Fibroblast of villous mesenchyme (primary cell): ENCODE measurements at regions not wholly inside any gene's neighbourhood (a gene's known extent, or its start where the extent isn't known, plus 50 kb on each side); places are given as distances from the start of the nearest gene placed in this dataset.
A peak's percentile ranks its signal among the peaks of the same experiment; 100 is the strongest.

Experiments
- DNase-seq: peaks from one replicate; pipeline ENCODE4 v3.0.0-alpha.2; 2010; ENCODE audit warnings: low read depth
- H3K4me3 ChIP-seq: 2 replicates; pipeline ENCODE4 v1.5.1; 2011; ENCODE audit warnings: low read depth, mild to moderate bottlenecking, low read length
- TF ChIP-seq, protein P1 (sequence below): IDR thresholded peaks from 2 replicates; pipeline ENCODE4 v1.5.1; 2012; ENCODE audit warnings: low read depth, mild to moderate bottlenecking, low read length; ENCODE audit not compliant: insufficient read depth

DNA sequence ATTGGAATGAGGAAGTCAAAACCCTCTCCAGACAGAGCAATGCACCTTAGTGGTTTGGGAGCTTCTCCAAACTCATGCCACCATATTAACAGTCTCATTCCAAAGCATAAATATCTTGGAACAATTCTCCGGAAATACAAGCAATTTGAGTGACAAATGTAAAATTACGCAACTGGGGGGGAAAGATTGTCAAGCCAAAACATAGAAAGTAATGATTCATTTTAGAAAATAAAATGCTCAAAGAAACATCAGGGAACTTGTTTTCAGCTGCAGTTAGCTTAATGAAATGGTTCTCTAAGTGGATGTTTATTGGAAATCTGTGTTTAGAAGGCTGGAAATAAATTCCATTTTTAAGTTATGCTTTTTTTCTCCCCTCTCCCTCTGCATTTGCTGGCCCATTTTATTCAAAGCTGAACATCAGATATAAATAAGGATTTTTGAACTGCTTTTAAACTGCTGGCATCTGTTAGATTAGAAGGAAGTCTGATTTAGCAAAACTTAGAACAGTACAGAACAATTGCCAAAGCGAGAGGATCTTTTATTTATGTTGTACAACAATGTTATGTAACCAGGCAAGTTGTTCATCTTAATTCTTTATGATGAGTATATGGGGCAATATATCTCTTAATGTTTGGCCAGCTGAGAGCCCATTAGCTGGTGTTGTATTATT, 551.9 kb downstream of the PRELID2 start:
- no peak overlapping the region for H3K4me3 ChIP-seq
- TF ChIP-seq, protein P1, sequence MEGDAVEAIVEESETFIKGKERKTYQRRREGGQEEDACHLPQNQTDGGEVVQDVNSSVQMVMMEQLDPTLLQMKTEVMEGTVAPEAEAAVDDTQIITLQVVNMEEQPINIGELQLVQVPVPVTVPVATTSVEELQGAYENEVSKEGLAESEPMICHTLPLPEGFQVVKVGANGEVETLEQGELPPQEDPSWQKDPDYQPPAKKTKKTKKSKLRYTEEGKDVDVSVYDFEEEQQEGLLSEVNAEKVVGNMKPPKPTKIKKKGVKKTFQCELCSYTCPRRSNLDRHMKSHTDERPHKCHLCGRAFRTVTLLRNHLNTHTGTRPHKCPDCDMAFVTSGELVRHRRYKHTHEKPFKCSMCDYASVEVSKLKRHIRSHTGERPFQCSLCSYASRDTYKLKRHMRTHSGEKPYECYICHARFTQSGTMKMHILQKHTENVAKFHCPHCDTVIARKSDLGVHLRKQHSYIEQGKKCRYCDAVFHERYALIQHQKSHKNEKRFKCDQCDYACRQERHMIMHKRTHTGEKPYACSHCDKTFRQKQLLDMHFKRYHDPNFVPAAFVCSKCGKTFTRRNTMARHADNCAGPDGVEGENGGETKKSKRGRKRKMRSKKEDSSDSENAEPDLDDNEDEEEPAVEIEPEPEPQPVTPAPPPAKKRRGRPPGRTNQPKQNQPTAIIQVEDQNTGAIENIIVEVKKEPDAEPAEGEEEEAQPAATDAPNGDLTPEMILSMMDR = no peak
- no peak for DNase-seq

DNA sequence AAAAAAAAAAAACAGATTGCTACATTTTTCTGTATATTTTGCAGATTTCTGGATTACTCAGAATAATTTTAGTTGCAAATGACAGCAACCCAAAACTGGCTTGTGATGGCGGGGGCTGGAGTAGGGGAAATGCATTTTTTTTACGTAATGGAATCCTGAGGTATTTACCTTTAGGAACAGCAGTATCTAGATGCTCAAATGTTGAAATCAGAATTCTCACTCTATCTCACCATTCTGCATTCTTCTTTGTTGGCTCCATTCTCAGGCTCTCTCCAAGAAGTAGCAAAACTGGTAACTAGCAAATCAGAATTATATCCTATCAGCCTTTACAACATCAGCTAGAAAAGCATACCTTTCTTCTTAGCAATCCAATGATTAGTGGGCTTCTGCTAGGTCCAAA, 554.3 kb downstream of the PRELID2 start:
- DNase-seq = no peak
- H3K4me3 ChIP-seq = no peak overlapping the region
- TF ChIP-seq, protein P1 = no peak

DNA sequence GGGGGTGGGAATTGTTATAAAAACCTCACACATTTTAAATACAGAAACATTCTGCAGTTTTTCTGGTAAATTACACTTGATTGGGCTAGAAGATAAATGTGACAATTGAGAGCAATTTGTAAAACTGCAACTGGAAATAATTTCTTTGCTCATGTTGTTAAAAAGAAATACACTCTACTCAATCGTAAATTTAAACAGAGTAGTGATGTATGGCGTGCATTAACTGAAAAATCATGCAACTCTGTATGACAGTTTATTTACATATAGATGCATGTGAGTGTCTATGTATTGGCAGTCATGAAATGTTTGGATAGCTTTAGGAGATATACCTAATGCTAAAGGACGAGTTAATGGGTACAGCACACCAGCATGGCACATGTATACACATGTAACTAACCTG, 554.9 kb downstream of the PRELID2 start:
- TF ChIP-seq, protein P1 = no peak
- no peak overlapping the region for H3K4me3 ChIP-seq
- no peak for DNase-seq

DNA sequence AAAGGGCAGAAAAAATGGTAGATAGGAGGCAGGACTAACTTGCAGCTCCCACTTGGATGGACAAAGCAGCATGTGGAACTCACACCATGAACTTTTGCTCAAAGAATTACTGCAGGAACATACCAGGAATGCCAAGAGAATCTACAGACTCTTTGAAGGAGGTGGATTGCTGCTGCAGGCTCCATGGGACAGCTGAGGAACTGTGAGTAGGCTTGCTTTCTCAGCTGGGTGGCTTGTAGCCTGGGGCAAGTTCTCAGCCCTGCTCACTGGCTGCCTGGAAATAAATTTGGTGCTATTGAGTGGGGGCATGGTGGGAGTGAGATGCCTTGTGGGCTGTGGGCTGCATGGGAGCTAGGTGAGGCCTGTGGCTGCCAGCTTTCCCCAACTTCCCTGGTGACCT, 574.5 kb downstream of the PRELID2 start:
- H3K4me3 ChIP-seq = no peak overlapping the region
- no peak for DNase-seq
- TF ChIP-seq, protein P1 = no peak

DNA sequence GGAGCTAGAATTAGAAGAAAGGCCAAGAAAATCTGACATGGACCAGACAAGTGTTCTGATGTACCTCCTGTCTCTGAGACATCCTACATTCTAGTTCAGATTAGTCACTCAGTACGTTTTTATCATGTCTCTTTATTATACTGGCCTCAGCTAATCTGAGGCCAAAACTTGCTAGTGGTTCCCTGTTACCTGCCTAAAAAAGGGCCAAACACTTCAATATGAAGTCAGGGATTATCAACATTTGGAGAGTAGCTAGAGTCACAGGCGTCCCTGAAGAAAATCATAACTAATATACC, 587.4 kb downstream of the PRELID2 start:
- DNase-seq = no peak
- no peak overlapping the region for H3K4me3 ChIP-seq
- TF ChIP-seq, protein P1 = no peak

DNA sequence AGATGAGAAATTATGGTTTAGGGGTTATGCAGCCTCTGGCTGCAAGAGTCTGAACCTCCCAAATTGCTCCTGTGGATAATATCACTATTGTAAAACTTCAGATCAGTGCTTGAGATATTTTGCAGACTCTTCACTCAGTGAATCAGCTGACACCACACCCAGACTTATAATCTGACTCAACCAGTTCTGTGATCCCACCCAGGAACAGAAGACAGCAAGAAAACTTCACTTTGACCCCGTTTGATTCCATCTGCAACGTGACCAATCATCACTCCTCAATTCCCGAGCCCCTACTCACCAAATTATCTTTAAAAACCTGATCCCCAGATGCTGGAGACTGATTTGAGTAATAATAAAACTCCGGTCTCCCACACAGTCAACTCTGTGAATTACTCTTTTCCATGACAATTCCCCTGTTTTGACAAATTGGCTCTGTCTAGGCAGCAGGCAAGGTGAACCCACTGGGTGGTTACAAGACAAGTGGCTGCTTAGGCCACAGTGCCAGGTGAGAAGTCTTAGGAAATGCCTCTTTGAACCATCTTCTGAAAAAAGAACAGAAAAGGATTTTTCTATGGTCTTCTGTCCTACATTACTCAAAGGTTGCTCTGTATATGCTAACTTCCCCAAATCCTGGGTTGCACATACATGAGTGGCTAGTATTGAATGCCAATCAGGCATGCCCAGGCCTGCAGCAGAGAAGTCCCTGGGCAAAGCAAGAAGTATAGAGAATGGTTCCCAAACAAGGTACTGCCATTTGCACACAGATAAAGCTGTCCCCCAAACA, 588.0 kb downstream of the PRELID2 start:
- no peak overlapping the region for H3K4me3 ChIP-seq
- TF ChIP-seq, protein P1 = no peak
- DNase-seq = peak; percentile 41
